ENCODE measurements at regions not wholly inside any gene's neighbourhood (a gene's known extent, or its start where the extent isn't known, plus 50 kb on each side); places are given as distances from the start of the nearest gene placed in this dataset.

DNA sequence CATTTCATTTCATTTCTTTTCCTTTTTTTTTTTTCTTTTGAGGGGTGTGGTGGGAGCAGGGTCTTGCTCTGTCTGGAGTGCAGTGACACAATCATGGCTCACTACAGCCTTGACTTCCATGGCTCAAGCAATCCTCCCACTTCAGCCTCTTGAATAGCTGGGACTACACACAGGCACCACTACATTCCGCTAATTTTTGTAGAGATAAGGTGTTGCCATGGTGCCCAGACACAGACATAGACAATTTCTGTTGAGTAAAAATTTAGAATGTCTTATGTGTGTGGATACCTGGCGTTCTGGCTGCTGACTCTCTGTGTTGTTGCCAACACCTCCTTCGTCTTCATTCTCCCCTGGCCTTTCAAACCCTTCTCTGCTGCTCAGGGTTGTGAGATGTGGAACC lies 54.0 kb upstream of the PRSS58 start:
- DNase-seq: no peak

DNA sequence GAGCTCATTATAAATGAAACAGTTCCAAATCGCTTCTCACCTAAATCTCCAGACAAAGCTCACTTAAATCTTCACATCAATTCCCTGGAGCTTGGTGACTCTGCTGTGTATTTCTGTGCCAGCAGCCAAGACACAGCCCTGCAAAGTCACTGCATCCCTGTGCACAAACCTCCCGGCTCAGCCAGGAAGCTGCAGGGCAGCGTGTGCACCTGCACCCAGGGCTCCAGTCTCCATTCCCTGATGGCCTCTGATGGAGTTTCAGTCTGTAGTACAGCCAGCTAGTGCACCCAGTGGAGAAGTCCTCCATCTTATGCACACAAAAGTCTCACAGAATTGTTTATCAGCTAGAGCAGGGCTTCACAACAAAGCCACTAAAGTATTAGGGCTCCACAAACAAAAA lies 51.1 kb upstream of the PRSS58 start:
- DNase-seq: no peak

DNA sequence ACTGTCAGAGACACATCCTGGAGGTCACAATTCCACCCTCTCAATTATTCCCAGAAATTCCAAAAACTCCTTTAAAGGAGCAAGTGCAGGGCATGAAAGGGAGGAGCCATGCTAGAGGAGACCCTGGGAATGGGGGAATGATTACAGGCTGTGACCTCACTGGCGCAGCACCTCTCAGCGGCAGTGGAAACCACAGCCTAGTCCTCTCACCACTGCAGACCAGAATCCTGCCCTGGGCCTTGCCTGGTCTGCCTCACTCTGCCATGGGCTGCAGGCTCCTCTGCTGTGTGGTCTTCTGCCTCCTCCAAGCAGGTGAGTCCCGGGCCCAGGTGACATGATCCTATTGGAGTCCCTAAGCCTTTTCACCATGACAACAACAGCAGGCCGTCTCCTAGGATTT lies 50.5 kb upstream of the PRSS58 start:
- no peak for DNase-seq
